ENCODE measurements at regions not wholly inside any gene's neighbourhood (a gene's known extent, or its start where the extent isn't known, plus 50 kb on each side); places are given as distances from the start of the nearest gene placed in this dataset.

GRCh38 chr7:109945820-109946518 lies 1145.0 kb upstream of the LRRN3 start:
- no peak for DNase-seq (ENCODE audit: low spot score)

GRCh38 chr7:109950256-109950655 lies 1140.7 kb upstream of the LRRN3 start:
- DNase-seq (ENCODE audit: low spot score): no peak

DNA sequence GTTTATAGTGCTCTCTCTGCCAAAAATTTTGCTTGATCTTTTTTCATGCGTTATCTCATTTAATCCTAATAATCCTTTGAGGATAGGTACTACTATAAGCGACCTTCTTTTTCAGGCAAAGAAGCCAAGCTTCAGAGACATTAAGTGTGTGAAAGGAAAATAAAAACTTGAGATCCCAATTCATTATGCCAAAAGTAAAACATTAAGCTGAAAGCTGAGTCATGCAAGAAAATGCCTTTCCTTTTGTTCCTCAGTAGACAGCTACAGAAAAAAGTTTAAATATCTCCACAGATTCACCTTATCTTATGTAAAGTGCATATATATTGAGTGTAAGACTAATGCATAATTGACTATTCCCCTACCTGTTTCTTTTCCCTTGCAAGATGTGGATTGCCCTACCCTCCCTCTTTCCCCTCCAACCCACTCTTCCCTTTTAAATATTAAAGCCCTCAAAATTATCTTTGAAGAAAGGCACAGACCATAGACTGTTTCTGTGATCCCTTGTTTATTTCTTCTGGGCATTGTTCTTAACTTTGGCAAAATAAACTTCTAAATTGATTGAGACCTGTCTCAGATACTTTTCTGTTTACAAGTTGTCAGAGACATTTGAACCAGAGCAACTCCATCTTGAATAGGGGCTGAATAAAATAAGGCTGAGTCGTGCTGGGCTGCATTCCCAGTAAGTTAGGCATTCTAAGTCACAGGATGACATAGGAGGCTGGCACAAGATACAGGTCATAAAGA lies 1139.9 kb upstream of the LRRN3 start:
- DNase-seq (ENCODE audit: low spot score): no peak

DNA sequence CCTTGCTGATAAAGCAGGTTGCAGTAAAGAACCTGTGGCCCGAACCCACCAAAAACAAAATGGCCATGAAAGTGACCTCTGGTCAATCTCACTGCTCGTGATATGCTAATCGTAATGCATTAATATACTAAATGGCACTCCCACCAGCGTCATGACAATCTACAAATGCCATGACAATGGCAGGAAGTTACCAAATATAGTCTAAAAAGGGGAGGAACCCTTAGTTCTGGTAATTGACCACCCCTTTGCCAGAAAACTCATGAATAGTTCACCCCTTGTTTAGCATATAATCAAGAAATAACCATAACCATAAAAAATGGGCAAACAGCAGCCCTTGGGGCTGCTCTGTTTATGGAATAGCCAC lies 1139.4 kb upstream of the LRRN3 start:
- DNase-seq (ENCODE audit: low spot score): no peak

GRCh38 chr7:109955986-109956385 lies 1134.9 kb upstream of the LRRN3 start:
- no peak for DNase-seq (ENCODE audit: low spot score)

DNA sequence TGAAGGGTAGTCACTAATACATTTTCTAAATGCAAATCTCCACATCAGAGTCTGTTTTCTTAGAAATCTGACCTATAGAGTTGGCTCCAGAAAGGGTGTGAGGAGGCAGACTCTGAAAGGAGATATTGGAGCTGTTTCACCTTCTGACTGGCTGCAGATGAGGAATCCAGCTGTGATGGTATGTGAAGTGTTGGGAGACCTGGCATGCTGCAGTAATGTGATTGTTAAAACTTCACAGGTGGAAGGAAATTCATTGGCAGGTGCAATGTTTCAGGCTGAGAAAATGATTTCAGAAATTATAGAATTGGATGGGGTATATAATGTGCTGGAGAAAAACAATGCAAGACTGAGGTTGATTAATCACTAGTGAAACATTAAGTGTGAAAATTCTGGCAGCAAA lies 1134.0 kb upstream of the LRRN3 start:
- DNase-seq (ENCODE audit: low spot score): no peak

DNA sequence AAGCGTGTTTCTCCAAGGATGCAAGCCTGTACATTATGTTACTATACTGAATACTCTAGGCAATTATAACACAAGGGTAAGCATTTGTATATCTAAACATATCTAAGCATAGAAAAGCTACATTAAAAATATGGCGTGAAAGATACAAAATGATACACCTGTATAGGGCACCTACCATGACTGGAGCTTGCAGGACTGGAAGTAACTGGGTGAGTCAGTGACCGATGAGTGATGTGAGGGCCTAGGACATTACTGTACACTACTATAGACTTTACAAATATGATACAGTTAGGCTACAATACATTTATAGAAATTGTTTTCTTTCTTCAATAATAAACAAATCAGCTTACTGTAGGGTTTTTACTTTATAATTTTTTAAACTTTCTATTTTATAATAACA lies 1127.2 kb upstream of the LRRN3 start:
- DNase-seq (ENCODE audit: low spot score): no peak

DNA sequence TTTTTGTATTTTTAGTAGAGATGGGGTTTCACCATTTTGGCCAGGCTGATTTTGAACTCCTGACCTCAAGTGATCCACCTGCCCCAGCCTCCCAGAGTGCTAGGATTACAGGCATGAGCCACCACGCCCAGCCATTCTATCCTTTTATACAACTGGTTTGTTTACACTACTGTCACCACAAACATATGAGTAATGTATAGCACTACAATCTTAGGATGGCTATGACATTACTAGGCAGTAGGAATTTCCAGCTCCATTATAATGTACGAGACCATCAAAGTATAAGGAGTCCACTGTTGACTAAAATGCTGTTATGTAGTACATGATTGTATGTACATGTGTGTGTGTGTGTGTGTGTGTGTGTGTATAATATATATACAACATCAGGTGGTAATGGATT lies 1126.1 kb upstream of the LRRN3 start:
- no peak for DNase-seq (ENCODE audit: low spot score)

GRCh38 chr7:109967406-109967805 lies 1123.5 kb upstream of the LRRN3 start:
- DNase-seq (ENCODE audit: low spot score): no peak

GRCh38 chr7:109983618-109984017 lies 1107.3 kb upstream of the LRRN3 start:
- DNase-seq (ENCODE audit: low spot score): no peak

DNA sequence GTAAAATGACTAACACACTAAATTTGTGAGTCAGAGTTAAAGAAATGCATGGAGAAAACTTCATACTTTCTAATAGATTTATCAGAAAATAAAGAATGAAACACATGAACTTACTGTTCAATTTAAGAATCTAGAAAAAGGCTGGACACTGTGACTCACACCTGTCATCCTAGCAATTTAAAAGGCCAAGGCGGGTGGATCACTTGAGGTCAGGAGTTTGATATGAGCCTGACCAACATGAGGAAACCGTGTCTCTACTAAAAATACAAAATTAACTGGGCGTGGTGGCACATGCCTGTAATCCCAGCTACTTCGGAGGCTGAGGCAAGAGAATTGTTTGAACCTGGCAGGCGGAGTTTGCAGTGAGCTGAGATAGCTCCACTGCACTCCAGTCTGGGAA lies 1106.2 kb upstream of the LRRN3 start:
- no peak for DNase-seq (ENCODE audit: low spot score)

- DNase-seq (ENCODE audit: low spot score): no peak
Measured at GRCh38 chr7:109986701-109987100, 1104.2 kb upstream of the LRRN3 start.

- DNase-seq (ENCODE audit: low spot score): no peak
Measured at GRCh38 chr7:109996411-109996810, 1094.5 kb upstream of the LRRN3 start.

DNA sequence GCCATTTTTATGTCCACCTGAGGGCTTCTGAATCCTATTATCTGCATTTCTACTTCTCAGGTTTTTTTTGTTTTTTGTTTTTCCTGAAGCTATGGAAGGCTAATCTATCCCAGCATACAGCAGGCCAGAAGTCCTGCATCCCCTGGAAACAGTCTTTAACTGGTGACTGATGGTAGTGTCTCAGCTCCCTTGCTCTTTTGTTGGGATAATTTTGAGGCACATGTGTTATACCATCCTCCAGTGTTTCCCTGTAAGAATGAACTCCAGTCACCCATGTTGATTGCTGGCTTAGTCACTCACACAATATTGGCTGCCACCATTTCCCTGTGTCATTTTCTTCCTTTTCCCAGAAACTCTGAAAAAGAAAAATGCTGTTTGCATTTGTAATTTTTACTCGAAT lies 1094.0 kb upstream of the LRRN3 start:
- DNase-seq (ENCODE audit: low spot score): no peak

DNA sequence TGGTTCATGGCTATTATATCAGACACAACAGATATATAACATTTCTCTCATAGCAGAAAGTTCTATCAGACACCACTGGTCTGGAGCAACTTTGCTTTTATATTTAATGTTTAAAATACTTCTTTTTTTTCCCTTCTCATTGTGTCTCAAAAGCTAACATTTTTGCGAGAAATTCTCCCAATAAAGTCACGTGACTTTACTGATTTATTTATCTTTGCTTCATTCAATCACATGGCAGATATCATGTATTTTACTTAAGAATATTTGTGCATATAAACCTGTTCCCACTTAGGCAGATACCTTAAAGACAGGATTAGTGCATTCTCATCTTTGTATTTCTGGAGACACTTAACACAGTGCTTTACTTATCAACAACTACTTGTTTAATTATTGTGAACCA lies 1093.1 kb upstream of the LRRN3 start:
- no peak for DNase-seq (ENCODE audit: low spot score)

GRCh38 chr7:110001254-110001938 lies 1089.5 kb upstream of the LRRN3 start:
- DNase-seq (ENCODE audit: low spot score): no peak

DNA sequence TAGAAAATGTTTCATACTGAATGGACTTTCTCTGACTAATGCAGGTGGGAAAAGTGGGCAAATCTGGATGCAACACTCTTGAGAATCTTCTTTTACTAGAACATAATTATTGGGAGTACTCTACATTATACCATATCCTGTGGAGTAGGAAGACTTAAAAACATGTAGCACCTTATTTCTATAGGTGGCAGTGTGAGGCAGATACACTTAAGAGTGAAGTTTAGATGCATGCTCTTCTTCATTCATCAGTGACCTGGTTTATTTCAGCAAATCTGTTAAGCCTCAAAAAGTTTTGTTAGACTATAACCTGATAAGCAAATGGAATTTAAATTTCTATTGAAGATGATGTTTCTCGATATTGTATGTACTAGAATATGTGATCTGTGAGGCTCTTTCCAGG lies 1087.1 kb upstream of the LRRN3 start:
- DNase-seq (ENCODE audit: low spot score): no peak

- no peak for DNase-seq (ENCODE audit: low spot score)
Measured at GRCh38 chr7:110007320-110008063, 1083.4 kb upstream of the LRRN3 start.

GRCh38 chr7:110010359-110010758 lies 1080.6 kb upstream of the LRRN3 start:
- no peak for DNase-seq (ENCODE audit: low spot score)

GRCh38 chr7:110017405-110017804 lies 1073.5 kb upstream of the LRRN3 start:
- no peak for DNase-seq (ENCODE audit: low spot score)

DNA sequence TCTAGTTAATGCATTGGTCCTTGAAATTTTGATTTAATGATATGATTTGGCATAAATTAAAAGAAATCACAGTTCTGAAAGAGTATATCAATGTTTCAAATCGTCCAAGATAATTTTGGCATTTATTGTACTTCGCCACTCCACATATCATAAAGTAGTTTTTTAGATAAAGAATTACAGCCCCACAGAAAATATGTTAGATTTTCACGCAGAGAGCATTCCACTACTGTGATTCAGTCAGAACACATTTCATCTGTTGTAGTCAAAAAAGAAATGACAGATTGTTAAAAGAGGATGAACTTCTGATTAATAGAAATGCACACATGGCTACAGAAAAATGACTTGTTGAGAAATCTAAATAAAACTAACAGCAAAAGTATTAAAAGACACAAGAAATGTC lies 1063.5 kb upstream of the LRRN3 start:
- DNase-seq (ENCODE audit: low spot score): no peak

DNA sequence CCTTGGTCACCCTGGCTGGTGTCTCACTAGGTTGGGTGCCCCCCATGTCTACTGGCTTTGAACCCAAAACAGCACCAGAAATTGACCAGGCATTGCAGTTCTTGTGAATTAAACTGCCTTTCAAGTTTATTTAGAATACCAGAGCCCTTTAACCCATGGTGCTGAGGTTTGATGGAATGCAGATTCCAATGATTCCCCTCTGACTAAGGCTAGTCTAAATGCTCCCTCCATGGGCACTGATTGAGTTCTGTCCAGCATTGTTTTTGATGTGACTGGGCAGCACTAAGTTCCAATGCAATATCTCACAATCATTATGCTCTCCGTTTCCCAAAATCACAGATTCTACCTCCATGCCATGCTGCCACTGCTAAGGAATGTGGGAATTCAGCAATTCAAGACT lies 1047.4 kb upstream of the LRRN3 start:
- no peak for DNase-seq (ENCODE audit: low spot score)

DNA sequence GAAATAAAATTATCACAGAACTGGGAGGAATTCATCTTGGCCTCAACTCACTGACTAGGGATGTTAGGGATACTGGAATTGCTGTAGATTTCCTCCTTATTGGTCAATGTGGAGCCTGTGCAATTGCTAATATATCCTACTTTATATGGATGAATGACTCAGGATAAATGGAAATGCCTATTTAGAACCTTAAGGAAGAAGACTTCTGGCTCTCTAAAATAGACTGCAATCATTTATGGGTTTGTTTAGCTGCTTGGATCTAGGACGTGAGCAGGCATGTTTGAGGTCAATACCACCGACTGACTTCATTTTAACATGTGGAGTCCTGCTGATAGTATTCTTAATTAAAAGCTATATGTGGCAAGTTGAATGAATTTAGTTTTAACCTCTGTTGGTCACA lies 1040.1 kb upstream of the LRRN3 start:
- DNase-seq (ENCODE audit: low spot score): no peak

Measured in AG08395 (cell line).